Astrocyte (in vitro differentiated cells and primary cell): ENCODE measurements at regions not wholly inside any gene's neighbourhood (a gene's known extent, or its start where the extent isn't known, plus 50 kb on each side); places are given as distances from the start of the nearest gene placed in this dataset.

Experiments used
- DNase-seq: peaks from one replicate; pipeline ENCODE4 v3.0.0-alpha.2; 2010; ENCODE audit warnings: low read depth
- FAIRE-seq: peaks from 2 replicates; lab custom pipeline; 2011; peaks lifted over from hg19 to GRCh38; lab: Jason Lieb, UNC
- H2AFZ ChIP-seq: 2 replicates; pipeline ENCODE4 v1.6.0; 2012; ENCODE audit warnings: low read depth, low read length, inconsistent platforms
- H3K27ac ChIP-seq: 2 replicates; pipeline ENCODE4 v1.5.1; 2011; ENCODE audit warnings: low read depth, low read length, inconsistent platforms
- H3K27me3 ChIP-seq: 2 replicates; pipeline ENCODE4 v1.6.0; 2011; ENCODE audit warnings: low read length, inconsistent platforms; ENCODE audit not compliant: insufficient read depth
- H3K36me3 ChIP-seq: 2 replicates; pipeline ENCODE4 v1.5.1; 2011; ENCODE audit warnings: low read length, inconsistent platforms; ENCODE audit not compliant: insufficient read depth
- H3K4me1 ChIP-seq: 2 replicates; pipeline ENCODE4 v1.5.1; 2011; ENCODE audit warnings: low read length, inconsistent platforms; ENCODE audit not compliant: insufficient read depth
- H3K4me2 ChIP-seq: 2 replicates; pipeline ENCODE4 v1.6.0; 2012; ENCODE audit warnings: low read length, inconsistent platforms
- H3K4me3 ChIP-seq: 2 replicates; pipeline ENCODE4 v1.5.1; 2011; ENCODE audit warnings: low read depth, mild to moderate bottlenecking, low read length, inconsistent platforms; ENCODE audit not compliant: insufficient read depth
- H3K79me2 ChIP-seq: 2 replicates; pipeline ENCODE4 v1.6.0; 2012; ENCODE audit warnings: mild to moderate bottlenecking, low read length, inconsistent platforms; ENCODE audit not compliant: insufficient read depth
- H3K9ac ChIP-seq: 2 replicates; pipeline ENCODE4 v1.6.0; 2012; ENCODE audit warnings: mild to moderate bottlenecking, low read length, inconsistent platforms
- H3K9me3 ChIP-seq: 2 replicates; pipeline ENCODE4 v1.5.1; 2012; ENCODE audit warnings: low read depth, mild to moderate bottlenecking, low read length, inconsistent platforms; ENCODE audit not compliant: insufficient read depth
- H4K20me1 ChIP-seq: 2 replicates; pipeline ENCODE4 v1.6.0; 2012; ENCODE audit warnings: low read length, inconsistent platforms; ENCODE audit not compliant: insufficient read depth
- H3K27ac Mint-ChIP-seq: one replicate; pipeline ENCODE4 v1.8.0; 2021; ENCODE audit warnings: mild to moderate bottlenecking, mixed read lengths; ENCODE audit not compliant: unreplicated experiment
- H3K27me3 Mint-ChIP-seq: one replicate; pipeline ENCODE4 v1.8.0; 2021; ENCODE audit warnings: low read depth, mixed read lengths; ENCODE audit not compliant: unreplicated experiment
- H3K36me3 Mint-ChIP-seq: one replicate; pipeline ENCODE4 v1.8.0; 2021; ENCODE audit warnings: low read depth, mixed read lengths; ENCODE audit not compliant: unreplicated experiment
- H3K4me1 Mint-ChIP-seq: one replicate; pipeline ENCODE4 v1.8.0; 2021; ENCODE audit warnings: low read depth, mixed read lengths; ENCODE audit not compliant: unreplicated experiment
- H3K4me3 Mint-ChIP-seq: one replicate; pipeline ENCODE4 v1.8.0; 2021; ENCODE audit warnings: mild to moderate bottlenecking, moderate library complexity, mixed read lengths; ENCODE audit not compliant: unreplicated experiment
- H3K9me3 Mint-ChIP-seq: one replicate; pipeline ENCODE4 v1.8.0; 2021; ENCODE audit warnings: mild to moderate bottlenecking, mixed read lengths; ENCODE audit not compliant: unreplicated experiment
- CTCF ChIP-seq: IDR thresholded peaks from 2 replicates; pipeline ENCODE4 v1.5.1; 2011; ENCODE audit warnings: low read depth, mild to moderate bottlenecking, inconsistent platforms, low read length, moderate library complexity; ENCODE audit not compliant: insufficient read depth
- EZH2 ChIP-seq: IDR thresholded peaks from 2 replicates; pipeline ENCODE4 v1.6.1; 2012; ENCODE audit warnings: mild to moderate bottlenecking, low read length, inconsistent platforms; ENCODE audit not compliant: insufficient read depth

GRCh38 chr5:44022622-44023021 lies 366.6 kb downstream of the FGF10 start:
- H3K4me2 ChIP-seq, result no peak overlapping the region
- no peaks in the 10 kb centered on the region for H3K27me3 ChIP-seq
- no peaks in the 10 kb centered on the region for H3K36me3 ChIP-seq
- no peak overlapping the region for H3K9ac ChIP-seq
- Mint-ChIP-seq H3K27me3 (no peaks in the 10 kb centered on the region), H3K4me3 (no peak overlapping the region), H3K27ac (no peak overlapping the region), H3K4me1 (no peaks in the 10 kb centered on the region), H3K36me3 (no peaks in the 10 kb centered on the region), H3K9me3 (peaks cover 4% of the 10 kb centered on the region)
- H3K9me3 ChIP-seq, result peaks cover 2% of the 10 kb centered on the region
- no peak for TF ChIP-seq CTCF
- TF ChIP-seq EZH2, result no peak
- no peak overlapping the region for H3K27ac ChIP-seq
- H2AFZ ChIP-seq, result no peak overlapping the region
- H3K79me2 ChIP-seq, result no peaks in the 10 kb centered on the region
- no peaks in the 10 kb centered on the region for H3K4me1 ChIP-seq
- no peak overlapping the region for H3K4me3 ChIP-seq
- DNase-seq (no peak), FAIRE-seq (no peak)
- H4K20me1 ChIP-seq, result no peaks in the 10 kb centered on the region

- Histone ChIP-seq H2AFZ (no peak overlapping the region), H3K27me3 (no peaks in the 10 kb centered on the region), H3K36me3 (no peaks in the 10 kb centered on the region), H3K4me1 (no peaks in the 10 kb centered on the region), H3K4me3 (no peak overlapping the region), H4K20me1 (no peaks in the 10 kb centered on the region), H3K79me2 (no peaks in the 10 kb centered on the region), H3K27ac (no peak overlapping the region), H3K9ac (no peak overlapping the region), H3K9me3 (no peaks in the 10 kb centered on the region), H3K4me2 (no peak overlapping the region)
- Mint-ChIP-seq H3K36me3 (no peaks in the 10 kb centered on the region), H3K4me3 (no peak overlapping the region), H3K9me3 (peaks cover 12% of the 10 kb centered on the region), H3K4me1 (no peaks in the 10 kb centered on the region), H3K27me3 (no peaks in the 10 kb centered on the region), H3K27ac (no peak overlapping the region)
- FAIRE-seq, result no peak
- no peak for DNase-seq
- TF ChIP-seq EZH2 (no peak), CTCF (no peak)
These were observed 377.7 kb downstream of the FGF10 start for GRCh38 chr5:44011518-44011917.

GRCh38 chr5:44002381-44002901 lies 386.8 kb downstream of the FGF10 start:
- FAIRE-seq (no peak), DNase-seq (no peak)
- Mint-ChIP-seq H3K4me3 (no peak overlapping the region), H3K27me3 (no peaks in the 10 kb centered on the region), H3K4me1 (no peaks in the 10 kb centered on the region), H3K27ac (no peak overlapping the region), H3K9me3 (peaks cover 2% of the 10 kb centered on the region), H3K36me3 (no peaks in the 10 kb centered on the region)
- no peak for TF ChIP-seq EZH2
- no peak for TF ChIP-seq CTCF
- H3K27ac ChIP-seq, result no peak overlapping the region
- H3K27me3 ChIP-seq, result no peaks in the 10 kb centered on the region
- H3K9me3 ChIP-seq, result no peaks in the 10 kb centered on the region
- no peak overlapping the region for H3K4me2 ChIP-seq
- no peaks in the 10 kb centered on the region for H4K20me1 ChIP-seq
- H3K36me3 ChIP-seq, result no peaks in the 10 kb centered on the region
- H3K9ac ChIP-seq, result no peak overlapping the region
- no peak overlapping the region for H3K4me3 ChIP-seq
- no peak overlapping the region for H2AFZ ChIP-seq
- no peaks in the 10 kb centered on the region for H3K4me1 ChIP-seq
- H3K79me2 ChIP-seq, result no peaks in the 10 kb centered on the region
